ENCODE measurements at regions not wholly inside any gene's neighbourhood (a gene's known extent, or its start where the extent isn't known, plus 50 kb on each side); places are given as distances from the start of the nearest gene placed in this dataset.

DNA sequence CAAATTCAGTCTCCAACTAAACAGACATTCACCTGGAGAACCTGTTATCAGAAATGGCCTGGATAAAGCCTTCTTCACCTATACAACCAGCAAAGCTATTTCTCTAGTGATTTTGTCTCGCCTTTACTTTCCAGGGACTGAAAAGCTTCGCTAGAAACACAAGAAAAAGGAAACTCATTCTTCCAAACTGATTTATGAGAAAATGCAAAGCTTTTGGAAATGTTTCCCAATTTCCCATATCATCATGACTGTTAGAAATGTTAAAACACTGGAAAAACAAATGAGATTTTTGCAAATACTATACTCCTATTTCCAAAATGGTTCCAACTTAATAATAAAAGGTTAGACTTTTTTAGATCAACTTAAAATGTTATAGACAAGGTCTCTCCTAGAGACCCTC, 218.7 kb downstream of the PAX3 start:
- intact Hi-C loops (cut with DNase I), result no loop called here
- TF ChIP-seq, protein P1, sequence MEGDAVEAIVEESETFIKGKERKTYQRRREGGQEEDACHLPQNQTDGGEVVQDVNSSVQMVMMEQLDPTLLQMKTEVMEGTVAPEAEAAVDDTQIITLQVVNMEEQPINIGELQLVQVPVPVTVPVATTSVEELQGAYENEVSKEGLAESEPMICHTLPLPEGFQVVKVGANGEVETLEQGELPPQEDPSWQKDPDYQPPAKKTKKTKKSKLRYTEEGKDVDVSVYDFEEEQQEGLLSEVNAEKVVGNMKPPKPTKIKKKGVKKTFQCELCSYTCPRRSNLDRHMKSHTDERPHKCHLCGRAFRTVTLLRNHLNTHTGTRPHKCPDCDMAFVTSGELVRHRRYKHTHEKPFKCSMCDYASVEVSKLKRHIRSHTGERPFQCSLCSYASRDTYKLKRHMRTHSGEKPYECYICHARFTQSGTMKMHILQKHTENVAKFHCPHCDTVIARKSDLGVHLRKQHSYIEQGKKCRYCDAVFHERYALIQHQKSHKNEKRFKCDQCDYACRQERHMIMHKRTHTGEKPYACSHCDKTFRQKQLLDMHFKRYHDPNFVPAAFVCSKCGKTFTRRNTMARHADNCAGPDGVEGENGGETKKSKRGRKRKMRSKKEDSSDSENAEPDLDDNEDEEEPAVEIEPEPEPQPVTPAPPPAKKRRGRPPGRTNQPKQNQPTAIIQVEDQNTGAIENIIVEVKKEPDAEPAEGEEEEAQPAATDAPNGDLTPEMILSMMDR (IDR thresholded peaks at IDR 0.05), result no peak

GRCh38 chr2:222076973-222077690, 221.7 kb downstream of the PAX3 start:
- Histone ChIP-seq H3K4me1 (no peaks in the 10 kb centered on the region), H3K36me3 (no peaks in the 10 kb centered on the region), H3K27ac (no peak overlapping the region), H3K27me3 (no peaks in the 10 kb centered on the region), H3K4me3 (no peak overlapping the region), H3K9me3 (no peaks in the 10 kb centered on the region)
- TF ChIP-seq, protein P1 (IDR thresholded peaks at IDR 0.05), result no peak
- ATAC-seq (no peak), DNase-seq (no peak)
- intact Hi-C loops (cut with DNase I), result no loop called here

More for the DNA sequence above, 218.7 kb downstream of the PAX3 start:
- Histone ChIP-seq H3K9me3 (no peaks in the 10 kb centered on the region), H3K4me1 (no peaks in the 10 kb centered on the region), H3K27me3 (no peaks in the 10 kb centered on the region), H3K36me3 (no peaks in the 10 kb centered on the region), H3K27ac (no peak overlapping the region), H3K4me3 (no peak overlapping the region)
- DNase-seq (no peak), ATAC-seq (no peak)

GRCh38 chr2:222074674-222075073, 224.1 kb downstream of the PAX3 start:
- Histone ChIP-seq H3K9me3 (no peaks in the 10 kb centered on the region), H3K27ac (no peak overlapping the region), H3K27me3 (no peaks in the 10 kb centered on the region), H3K36me3 (no peaks in the 10 kb centered on the region), H3K4me3 (no peak overlapping the region), H3K4me1 (no peaks in the 10 kb centered on the region)
- no peak for DNase-seq
- intact Hi-C loops (cut with DNase I), result no loop called here
- TF ChIP-seq, protein P1 (IDR thresholded peaks at IDR 0.05), result no peak
- ATAC-seq, result no peak

DNA sequence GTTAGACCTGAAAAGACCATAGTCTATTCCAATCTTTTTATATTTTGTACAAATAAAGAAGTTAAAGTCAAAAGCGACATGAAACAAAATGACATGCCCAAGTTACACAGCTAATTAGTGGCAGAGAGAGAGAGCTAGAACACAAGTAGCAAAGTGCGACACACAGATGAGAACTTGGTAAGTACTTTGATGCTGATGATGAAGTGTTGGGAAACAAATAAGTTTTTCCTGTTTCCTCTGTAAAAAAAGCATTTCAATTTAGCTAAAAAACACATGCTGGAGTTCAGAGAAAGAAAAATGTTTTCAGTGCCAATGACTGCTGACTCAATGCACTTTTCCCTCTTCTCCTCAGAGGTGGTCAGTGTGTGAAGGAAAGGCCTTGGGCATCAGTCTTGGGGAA, 226.9 kb downstream of the PAX3 start:
- Histone ChIP-seq H3K27ac (no peak overlapping the region), H3K9me3 (no peaks in the 10 kb centered on the region), H3K36me3 (no peaks in the 10 kb centered on the region), H3K27me3 (no peaks in the 10 kb centered on the region), H3K4me1 (no peaks in the 10 kb centered on the region), H3K4me3 (no peak overlapping the region)
- TF ChIP-seq, protein P1 (IDR thresholded peaks at IDR 0.05), result no peak
- DNase-seq (no peak), ATAC-seq (no peak)
- intact Hi-C loops (cut with DNase I), result no loop called here

DNA sequence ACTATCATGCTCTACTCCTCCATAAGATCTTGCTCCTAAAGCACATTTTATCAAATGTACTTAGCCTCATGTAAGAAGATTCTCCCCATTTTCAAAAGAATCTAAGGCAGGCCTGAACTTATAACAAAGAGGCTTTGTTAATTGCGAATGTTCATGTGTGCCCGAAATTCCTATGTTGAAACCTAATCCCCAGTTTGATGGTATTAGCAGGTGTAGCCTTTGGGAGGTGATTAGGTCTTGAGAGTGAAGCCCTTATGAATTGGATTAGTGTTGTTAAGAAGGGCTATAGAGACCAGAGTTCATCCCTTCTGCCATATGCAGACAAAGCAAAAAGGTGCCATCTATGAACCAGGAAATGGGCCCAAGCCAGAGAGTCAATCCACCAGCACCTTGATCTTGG, 234.5 kb downstream of the PAX3 start:
- DNase-seq (no peak), ATAC-seq (no peak)
- TF ChIP-seq, protein P1 (IDR thresholded peaks at IDR 0.05), result no peak
- H3K36me3 ChIP-seq, result no peaks in the 10 kb centered on the region
- H3K27ac ChIP-seq, result no peak overlapping the region
- H3K9me3 ChIP-seq, result no peaks in the 10 kb centered on the region
- intact Hi-C loops (cut with DNase I), result no loop called here
- H3K27me3 ChIP-seq, result no peaks in the 10 kb centered on the region
- H3K4me3 ChIP-seq, result no peak overlapping the region
- H3K4me1 ChIP-seq, result no peaks in the 10 kb centered on the region

Measured in upper lobe of right lung (tissue), 1 donor.